ENCODE measurements at regions not wholly inside any gene's neighbourhood (a gene's known extent, or its start where the extent isn't known, plus 50 kb on each side); places are given as distances from the start of the nearest gene placed in this dataset.

- TF ChIP-seq CTCF (IDR thresholded peaks at IDR 0.05; ENCODE audit: borderline replicate concordance, extremely low read depth, low read length, poor library complexity, severe bottlenecking): no peak
- no peak for TF ChIP-seq EZH2 (IDR thresholded peaks at IDR 0.05; ENCODE audit: borderline replicate concordance, low read depth, low read length, severe bottlenecking)
These were observed 112.4 kb downstream of the MICALL2 start for GRCh38 chr7:1346851-1347250.

Measured in DND-41 (cell line).